Occipital lobe (tissue), 2 donors: ENCODE measurements at regions not wholly inside any gene's neighbourhood (a gene's known extent, or its start where the extent isn't known, plus 50 kb on each side); places are given as distances from the start of the nearest gene placed in this dataset. TPM values are rescaled to one million over a fixed set of nuclear protein-coding genes. Genes with fewer than 3 reads are reported as not detected.

Source experiments
- DNase-seq: peaks from one replicate; lab custom pipeline; 2025; lab: John Stamatoyannopoulos, UW
- small RNA-seq: library from RNA; depleted of rRNA; stranded (forward); fragments of <200 nt; gene quantifications from one replicate; pipeline ENCODE3, GENCODE V24; 2014

DNA sequence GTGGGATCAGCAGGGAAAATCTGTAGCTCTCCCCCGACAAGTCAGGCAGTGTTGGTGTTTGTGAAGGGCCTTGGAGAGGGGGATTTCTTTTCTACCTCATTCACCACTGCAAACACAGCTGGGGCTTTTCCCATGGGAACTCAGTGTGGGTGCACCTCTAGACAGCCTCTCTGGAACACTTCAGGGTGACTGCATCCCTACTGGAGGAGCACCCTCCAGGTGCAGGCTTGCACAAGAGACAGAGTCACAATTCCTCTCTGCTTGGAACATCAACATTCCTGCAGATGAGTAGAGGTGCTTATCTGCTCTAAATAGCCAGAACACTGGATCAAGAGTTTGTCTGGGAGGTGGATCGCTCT lies 72.7 kb upstream of the AKAP13 start:
- no peak for DNase-seq

DNA sequence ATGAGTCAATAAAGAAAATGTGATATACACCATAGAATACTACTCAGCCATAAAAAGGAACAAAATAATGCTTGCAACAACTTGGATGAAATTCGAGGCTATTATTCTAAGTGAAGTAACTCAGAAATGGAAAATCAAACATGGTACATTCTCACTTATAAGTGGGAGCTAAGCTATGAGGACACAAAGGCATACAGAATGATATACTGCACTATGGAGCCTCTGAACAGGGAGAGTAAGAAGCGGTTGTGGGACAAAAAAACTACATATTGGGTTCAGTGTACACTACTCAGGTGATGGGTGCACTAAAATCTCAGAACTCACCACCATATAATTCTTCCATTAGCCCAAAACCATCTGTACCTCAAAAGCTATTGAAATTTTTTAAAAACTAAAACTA lies 68.8 kb upstream of the AKAP13 start:
- no peak for DNase-seq

DNA sequence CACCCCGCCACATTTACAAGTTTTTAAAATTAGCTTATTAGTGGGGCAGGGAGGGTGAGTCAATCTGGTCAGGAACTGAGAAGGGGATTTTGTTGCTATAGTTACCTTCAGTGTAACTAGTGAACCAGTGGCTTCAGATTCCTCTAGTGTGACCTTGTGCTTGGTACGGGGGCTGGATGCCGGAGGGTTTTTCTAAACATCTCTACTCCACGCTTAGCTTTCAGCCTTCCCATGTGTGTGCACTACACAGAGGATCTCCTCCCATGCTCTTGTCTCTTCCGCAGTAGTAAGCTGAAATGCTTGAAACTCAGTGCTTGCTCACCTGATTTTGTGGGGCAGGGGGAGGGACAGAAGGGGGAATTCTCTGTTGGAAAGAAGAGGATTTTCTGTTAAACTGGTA lies 67.9 kb upstream of the AKAP13 start:
- DNase-seq: no peak

DNA sequence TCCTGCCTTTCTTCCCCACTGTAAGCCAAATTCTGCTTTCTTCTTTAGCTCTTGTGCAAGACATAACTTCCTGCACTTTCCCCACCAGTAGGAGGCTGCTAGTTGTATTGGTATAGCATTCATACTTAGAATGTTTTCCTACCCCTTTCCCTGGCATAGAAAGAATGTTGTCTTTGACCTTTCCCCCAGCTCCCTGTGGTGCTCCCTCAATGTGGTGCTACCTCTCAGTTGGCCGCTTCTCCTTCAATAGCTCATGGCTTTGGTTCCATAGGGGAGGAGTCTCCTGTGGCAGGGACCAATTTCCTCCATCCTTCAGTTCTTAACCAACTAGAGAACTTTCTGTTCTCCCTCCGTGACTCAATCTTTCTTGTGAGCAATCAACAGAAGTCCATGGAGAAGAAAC lies 67.5 kb upstream of the AKAP13 start:
- DNase-seq: no peak

DNA sequence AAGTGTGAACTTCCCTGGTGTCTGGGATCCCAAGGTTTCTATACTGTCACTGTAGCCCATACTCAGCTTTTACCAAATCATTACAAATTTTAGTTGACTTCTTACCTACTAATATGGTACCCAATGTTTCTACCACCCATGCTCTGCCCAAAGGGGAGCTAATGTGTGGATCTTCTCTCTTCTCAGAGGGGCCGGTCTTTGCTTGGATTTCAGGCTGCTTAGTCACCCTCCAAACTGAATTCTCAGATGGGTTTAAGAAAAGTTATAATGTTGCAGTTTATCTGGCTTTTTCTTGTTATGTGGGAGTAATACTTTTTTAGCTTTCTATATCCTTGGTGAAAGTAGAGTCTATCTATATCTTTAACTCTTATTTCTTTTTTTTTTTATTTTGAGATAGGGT lies 67.1 kb upstream of the AKAP13 start:
- no peak for DNase-seq

DNA sequence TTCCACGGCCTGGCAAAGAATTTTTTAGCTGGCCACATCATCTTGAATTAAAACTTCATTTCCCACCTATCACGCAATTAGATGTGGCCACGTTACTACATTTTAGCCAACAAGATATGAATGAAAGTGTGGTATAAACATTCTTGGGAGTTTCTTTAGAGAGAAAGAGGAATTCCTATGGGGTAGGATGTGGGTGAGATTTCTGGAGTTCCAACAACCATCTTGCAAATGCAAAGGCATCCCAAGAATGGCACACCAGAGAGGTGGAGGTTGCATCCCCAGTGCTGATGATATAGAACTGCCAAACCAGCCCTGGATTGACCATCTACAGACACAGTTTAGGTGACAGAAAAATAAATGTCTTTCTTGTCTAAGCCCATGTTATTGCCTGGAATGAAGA lies 66.3 kb upstream of the AKAP13 start:
- no peak for DNase-seq

DNA sequence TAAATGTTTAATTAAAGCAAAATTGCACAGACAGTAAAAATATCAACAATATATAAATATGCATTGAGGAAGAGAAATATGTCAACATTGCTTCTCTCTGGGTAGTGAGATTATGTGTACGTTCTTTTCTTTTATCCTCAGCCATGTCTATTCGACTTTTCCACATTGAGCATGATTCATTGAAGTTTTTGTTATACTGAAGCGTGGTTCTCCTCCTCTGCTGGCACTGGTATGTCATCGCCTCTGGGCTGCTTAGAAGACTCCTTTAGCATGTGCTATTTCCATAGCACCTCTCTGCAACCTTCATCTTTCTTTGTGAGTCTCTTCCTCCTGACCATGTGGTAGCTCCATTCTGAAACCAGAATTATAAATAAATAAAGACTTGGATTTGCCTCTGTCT lies 65.8 kb upstream of the AKAP13 start:
- no peak for DNase-seq

DNA sequence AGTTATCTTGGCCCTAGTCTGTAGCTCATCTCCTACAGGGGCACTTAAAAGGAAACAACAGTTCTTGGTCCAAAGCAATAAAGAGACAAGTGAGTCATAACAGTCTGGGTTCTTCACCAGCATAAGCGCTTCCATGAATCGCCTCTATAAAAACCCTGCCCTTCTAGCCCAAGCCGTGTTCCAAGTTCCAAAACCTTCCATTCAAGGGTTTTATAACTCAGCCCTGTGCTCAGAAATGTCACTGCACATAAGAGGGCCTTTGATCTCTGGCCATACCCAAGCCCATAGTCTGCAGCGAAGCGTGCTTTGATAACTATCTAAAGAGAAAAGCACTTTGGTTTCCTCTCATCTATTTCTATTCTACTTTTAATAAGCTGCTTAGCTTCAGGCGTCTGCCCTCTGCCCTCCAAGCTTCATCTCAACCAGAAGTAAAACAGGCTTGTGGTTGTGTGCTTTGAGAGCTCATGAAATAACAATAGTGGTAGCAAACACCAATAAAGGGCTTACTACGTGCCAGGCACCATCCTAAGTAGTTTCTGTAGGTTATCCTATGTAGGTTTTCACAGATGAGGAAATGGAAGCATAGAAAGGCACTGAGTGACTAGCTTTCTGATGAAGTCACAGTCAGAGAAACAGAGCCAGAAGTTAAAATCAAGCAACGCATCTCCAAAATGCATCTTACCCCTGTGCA lies 64.0 kb upstream of the AKAP13 start:
- DNase-seq: no peak

DNA sequence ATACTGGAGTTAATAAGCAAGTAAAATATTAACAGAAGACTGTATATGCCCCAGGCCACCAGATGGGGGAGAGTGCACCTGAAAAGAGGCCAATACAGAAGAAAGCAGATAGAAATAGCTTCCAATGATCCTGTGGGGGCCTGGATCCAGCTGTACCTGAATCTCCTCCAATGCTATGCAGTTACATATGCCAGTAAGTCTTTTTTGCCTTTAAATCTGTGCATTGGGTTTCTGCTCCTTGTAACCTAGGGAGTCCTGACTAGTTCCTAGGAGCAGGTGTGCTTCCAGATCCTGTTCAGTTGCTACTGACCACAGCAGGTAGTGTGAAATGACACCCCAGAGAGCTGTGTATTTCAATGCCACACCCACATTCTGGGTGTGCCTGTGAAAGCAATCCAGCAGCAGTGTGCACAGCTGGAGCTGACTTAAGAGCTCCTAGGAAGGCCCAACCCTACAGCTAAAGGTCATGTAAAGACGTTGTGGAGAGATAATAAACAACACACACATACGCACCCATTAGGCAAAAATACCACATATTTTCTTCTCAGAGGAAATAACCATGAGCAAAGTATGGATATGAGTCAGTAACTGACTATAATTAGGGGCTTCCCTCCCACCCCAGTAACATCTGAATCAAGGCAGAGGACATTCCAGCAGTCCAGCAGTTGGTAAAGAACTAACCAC lies 62.2 kb upstream of the AKAP13 start:
- DNase-seq: no peak

DNA sequence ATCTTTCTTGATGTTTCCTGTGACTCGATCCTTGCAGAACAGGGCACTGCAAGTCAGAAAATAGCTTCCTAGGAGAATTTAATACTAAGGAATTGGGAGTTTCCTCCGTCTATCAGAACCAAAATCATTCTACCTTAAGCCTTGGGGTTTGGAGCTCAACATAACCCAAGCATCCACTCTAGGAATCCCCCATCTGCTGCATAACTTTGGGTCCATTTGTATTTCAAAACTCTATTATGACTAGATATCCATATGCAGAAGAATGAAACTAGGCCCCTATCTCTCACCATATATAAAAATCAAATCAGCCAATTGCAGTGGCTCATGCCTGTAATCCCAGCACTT lies 61.7 kb upstream of the AKAP13 start:
- DNase-seq: no peak

DNA sequence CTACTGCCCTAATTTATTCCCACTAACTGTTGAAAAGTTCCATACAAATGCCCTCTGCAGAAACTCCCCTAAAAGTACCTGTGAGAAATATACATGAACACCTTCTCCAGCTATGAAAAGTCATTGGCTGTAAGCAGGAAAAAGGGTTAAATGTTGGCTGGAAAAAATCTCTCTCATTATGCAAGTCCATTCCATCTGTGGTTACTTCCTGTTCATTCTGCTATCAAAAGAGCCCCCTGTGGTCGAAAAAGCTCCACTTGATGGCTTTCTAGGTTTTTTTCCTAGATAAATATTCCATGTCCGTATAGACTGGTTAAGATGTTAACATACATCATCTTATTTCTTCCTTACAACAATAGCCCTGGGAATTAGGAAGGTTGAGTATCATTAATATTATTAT lies 56.2 kb upstream of the AKAP13 start:
- DNase-seq: no peak

DNA sequence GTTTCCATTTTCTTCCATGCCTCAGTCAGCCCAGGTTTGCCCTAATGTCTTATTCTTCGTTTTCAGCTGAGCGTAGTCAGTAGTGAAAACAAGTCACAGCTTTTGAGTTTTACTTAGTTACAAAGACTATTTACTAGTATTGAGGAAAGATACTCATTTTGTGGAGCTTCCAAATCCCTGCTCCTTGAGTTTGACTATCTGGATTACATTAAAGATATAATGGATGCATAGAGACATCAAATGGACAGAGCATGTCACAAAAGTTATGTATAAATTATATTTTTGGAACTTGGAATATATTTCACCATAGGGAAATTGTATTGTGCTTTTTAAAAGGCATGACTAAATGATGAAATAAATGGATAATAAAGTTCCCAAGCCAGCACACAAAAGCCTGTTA lies 54.6 kb upstream of the AKAP13 start:
- DNase-seq: no peak

DNA sequence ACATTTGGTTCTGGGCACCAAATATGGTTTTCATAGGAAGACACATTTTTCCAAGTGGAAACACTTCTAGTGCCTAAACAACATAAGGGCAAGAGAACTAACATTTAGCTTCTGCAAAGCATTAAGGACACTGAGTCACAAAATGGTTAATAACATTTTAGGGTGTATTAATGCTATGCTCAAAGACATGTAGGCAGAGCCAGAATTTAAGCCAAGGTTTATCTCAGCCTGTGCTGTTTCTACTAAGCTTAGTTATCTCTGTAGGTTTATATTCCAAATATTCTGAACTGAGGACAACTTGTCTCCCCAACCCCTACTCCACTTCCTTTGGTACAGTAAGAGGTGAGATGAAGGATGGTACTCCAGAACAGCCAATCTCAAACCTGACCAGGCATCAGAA lies 54.1 kb upstream of the AKAP13 start:
- DNase-seq: no peak

DNA sequence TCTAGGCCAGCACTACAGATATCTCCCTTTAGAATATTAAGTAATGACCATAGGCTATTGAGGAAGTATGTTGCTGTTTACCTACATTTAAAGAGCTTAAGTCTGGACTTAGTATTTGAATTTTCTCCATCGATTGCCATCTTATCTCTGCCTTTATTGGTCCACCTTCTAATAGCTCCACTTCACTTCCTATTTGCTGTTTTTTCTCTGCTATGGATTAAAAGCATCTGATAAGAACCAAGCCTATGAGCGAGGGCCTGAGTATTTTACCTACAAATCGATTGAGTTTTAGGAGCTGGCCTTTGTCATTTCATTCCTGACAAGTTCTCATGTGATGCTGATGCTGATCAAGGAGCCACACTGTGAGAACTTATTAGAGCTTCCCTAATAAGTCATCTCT lies 52.6 kb upstream of the AKAP13 start:
- DNase-seq: no peak

DNA sequence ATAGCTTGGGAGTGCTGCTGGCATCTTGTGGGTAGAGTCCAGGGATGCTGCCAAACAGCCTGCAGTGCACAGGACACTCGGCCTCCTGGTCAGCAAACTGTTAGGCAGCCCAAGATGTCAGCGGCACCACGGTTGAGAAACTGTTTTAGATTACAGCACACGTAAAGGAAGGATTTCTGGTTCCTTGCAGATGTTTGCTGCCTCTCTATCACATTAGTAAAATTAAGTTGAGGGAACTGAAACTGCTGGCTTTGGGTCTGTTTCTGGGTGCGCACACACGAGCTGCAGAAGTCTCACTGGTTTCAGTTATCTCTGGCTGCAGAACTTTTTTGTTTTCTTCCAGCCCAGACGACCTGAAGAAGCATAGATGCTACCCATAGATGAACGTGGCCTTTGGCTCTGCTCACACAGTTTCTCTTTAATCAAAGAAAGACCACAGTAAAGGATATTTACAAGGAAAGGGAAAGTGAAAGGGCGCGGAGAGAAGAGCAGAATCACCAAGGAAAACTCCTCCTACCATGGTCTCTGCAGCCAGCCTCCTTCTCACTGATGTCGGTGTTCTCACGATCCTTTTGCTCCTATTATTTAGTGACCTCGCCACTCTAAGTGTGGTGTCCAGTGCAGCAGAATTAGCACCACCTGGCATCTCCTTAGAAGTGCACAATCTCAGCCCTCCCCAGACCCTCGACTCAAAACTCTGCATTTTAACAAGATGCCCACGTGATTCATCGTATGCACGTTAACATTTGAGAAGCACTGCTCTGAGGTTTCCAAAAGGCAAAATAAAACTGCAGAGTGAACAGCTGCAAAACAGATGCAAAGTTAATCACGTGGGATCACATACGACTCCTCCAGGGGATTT lies 50.6 kb upstream of the AKAP13 start:
- DNase-seq: no peak

Small RNA genes in the stretch of these regions (small RNA-seq; reads per million reads assigned to genes)
- gene RN7SL428P: not detected
